Epidermal melanocyte (primary cell): ENCODE measurements at regions not wholly inside any gene's neighbourhood (a gene's known extent, or its start where the extent isn't known, plus 50 kb on each side); places are given as distances from the start of the nearest gene placed in this dataset.

ENCODE experiments used
- DNase-seq: peaks from one replicate; pipeline ENCODE4 v3.0.0; 2011; ENCODE audit warnings: low spot score; ENCODE audit not compliant: insufficient read length

DNA sequence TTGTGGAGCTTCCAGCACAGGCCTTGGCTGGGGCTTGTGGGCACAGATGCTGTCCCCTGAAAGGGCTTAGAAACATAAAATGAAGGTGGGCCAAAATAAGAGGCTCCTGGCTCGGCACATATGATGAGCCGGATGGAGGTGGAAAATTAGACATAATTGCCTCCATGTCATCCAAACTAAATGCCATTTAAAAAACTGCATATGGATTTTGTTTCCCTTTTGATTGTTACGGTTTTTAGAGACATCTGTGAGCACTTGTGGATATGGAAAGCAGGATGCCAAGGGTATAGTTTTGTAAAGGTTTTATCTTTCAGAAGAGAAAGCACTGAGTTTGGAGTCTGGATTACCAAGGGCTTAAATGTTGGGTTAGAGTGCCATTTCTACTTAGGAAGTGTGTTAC, 498.3 kb downstream of the RIT2 start:
- no peak for DNase-seq

- no peak for DNase-seq
Observed at GRCh38 chr18:42619771-42620170, 495.7 kb downstream of the RIT2 start.

GRCh38 chr18:42620657-42621056, 494.8 kb downstream of the RIT2 start:
- DNase-seq, result no peak

DNA sequence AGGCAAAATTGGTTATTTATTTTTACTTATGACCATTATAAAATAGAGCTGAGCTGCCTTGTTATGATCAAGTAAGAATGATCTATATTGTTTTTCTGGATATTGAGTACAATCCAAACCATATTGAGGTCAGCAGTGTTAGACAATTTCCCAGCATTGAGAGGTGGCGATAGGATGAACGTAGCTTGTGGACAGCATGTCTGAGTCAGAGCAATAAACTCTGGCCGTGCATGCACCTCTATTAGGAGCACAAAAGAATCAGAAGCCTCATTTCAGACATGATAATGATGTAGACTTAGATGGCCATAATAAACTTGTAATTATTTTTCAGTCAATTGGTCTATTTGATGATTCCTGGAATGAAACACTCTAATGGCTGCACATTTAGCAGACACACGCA, 491.6 kb downstream of the RIT2 start:
- DNase-seq, result no peak

DNA sequence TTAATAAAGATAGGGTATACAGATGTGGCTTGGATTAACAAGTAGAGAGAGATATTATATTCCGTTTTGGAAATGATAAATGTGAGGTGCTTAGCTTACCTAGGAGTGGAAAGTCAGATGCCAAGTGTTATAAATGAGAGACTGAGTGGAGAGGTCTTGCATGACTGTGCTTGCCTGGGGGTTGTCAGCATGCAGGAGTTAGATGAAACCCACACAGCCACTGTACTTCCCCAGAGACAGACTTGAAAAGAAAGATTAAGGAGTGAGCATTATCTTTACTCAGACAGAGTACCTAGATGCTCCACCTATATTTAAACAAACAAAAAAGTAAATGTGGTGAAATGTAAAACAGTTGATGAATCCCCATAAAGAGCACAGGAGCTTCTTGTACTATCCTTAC, 482.7 kb downstream of the RIT2 start:
- DNase-seq, result no peak

DNA sequence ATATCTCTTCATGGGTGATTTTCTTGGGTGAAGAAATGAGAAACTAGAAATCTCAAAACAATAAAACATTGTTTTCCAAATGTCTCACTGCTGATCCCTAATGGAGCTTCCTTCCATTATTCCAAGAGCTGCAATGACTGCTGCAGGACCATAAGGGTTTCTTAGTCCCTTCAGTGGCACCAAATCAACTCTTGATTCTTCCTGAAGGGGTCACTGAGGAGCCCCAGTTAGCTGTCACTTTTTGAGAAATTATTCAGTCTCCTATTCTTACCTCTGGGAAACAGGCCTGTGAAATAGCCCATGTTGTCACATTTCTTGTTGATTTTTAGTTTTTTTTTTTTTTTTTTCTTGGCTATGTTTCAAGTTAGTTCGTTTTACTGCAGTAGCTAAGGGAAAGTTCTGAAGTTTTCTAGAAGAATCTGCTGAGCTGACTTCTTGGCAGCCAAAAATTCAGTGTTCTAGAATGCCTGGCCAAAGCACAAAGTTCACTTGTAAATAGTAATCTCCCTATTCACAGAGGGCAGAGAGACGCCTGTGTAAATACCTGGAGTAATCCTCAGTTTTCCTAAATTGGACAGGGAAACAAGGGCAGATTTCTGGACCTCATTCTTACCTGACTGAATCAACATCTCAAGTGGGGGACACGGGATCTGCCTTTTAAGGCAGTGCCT, 480.0 kb downstream of the RIT2 start:
- no peak for DNase-seq

DNA sequence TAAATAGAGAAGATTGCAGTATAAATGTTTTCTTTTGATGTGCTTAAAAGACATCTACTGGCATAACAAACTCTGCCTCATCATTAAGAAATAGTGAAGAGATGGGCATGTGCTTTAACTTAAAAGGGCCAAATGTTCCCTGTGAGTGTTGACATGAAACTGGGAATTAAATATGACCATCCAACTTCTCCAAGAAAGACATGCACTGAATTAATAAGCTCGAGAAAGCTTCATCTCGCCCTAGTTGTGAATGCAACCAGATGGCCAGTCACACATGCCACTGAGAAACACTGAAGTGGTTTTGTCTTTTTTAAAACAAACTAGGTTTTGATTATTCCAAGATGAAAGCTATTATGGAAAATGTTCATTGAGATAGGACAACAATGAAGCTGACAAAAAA, 479.2 kb downstream of the RIT2 start:
- no peak for DNase-seq

DNA sequence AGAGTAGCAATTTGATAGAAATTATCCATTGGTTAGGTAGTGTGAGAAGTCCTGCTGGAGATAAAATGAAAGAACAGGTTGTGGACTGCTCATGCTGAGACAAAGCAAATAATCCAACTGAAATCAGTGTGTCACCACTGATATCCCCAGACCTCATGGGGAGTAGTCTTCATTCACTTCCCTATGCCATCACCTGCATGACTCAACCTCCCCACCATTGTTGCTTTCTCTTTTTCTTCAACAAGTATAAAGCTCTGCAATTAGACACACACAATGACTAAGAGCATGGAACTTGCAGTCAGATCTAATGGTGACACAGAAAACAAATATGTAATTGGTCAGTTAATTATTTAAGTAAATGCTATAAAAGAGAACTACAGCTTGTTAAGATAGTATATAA, 475.3 kb downstream of the RIT2 start:
- no peak for DNase-seq

DNA sequence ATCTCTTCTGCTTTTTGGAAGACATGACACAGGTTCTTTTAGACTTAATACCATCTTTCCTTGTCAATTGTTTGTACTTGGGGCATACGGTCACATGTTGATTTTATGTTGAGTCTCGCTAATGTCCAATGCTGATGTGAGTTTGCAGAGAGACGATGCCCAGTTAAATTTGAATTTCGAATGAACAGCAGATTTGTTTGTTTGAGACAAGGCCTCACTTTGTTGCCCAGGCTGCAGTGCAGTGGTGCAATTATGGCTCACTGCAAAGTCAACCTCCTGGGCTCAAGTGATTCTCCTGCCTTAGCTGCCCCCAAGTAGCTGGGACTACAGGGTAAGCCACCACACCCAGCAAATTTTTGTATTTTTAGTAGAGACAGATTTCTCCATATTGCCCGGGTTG, 473.5 kb downstream of the RIT2 start:
- no peak for DNase-seq

GRCh38 chr18:42644729-42645131, 470.8 kb downstream of the RIT2 start:
- no peak for DNase-seq

- DNase-seq, result no peak
Observed at GRCh38 chr18:42649331-42650035, 466.0 kb downstream of the RIT2 start.

GRCh38 chr18:42654556-42654955, 460.9 kb downstream of the RIT2 start:
- no peak for DNase-seq

GRCh38 chr18:42657551-42657950, 457.9 kb downstream of the RIT2 start:
- no peak for DNase-seq

DNA sequence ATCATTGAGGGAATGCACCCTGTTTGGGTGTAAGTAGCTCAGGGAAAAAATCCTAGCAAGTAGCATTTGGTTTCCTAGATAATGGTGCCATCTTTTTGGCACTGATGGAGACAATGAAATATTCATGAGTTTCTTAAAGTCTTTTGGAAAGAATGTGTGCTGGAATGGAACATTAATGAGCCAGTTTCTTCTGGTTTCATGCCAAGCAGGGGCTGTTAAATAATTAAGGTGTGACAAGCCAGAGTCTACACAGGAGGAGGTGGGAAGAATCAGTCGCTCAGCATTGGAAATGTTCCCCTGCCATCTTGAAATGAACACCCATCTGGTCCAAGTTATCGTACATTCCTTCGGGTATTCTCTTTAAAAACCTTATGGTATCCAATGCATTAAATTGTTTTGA, 457.3 kb downstream of the RIT2 start:
- DNase-seq, result no peak

GRCh38 chr18:42659187-42659586, 456.3 kb downstream of the RIT2 start:
- DNase-seq, result no peak

- no peak for DNase-seq
Observed at GRCh38 chr18:42670860-42671259, 444.6 kb downstream of the RIT2 start.

GRCh38 chr18:42675810-42676209, 439.7 kb downstream of the RIT2 start:
- DNase-seq, result no peak

DNA sequence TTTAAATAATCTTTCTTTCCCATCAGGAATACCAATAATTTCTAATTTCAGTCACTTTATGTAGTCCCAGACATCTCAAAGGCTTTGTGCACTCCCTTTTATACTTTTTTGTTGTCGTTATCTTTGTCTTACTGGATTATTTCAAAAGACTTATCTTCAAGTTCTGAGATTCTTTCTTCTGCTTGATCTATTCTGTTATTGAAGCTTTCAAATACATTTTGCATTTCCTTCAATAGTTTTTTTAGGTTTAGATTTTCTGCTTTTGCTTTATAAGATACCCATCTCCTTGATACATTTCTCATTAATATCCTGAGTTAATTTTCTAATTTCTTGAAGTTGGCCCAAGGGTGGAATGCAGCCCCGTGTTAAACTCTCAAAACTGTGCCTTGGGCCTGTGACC, 432.4 kb downstream of the RIT2 start:
- DNase-seq, result no peak

DNA sequence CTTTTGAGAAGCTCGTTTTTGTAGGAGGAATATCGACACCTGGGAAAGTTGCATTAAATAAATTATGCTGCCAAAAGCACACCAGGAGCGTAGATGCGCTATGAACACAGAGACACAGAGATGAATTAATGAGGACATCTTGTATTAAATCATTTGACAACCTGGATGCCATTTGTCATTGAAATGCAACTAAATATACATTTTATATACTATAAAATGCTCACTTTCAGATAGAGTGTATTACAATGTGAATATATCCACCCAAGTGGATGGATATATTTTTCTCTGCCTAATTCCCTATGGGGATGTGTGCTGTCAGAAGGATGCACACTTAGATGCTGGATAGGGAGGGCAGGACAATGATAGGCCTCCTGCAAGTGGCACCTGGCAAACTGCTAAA, 426.2 kb downstream of the RIT2 start:
- no peak for DNase-seq
